ENCODE measurements at regions not wholly inside any gene's neighbourhood (a gene's known extent, or its start where the extent isn't known, plus 50 kb on each side); places are given as distances from the start of the nearest gene placed in this dataset.

GRCh38 chr6:50565004-50565403 is 148.3 kb upstream of the TFAP2D start:
- no peak for TF ChIP-seq CTCF (IDR thresholded peaks at IDR 0.05)
- TF ChIP-seq POLR2A (IDR thresholded peaks at IDR 0.05), result no peak
- no peak for TF ChIP-seq POLR2AphosphoS5 (IDR thresholded peaks at IDR 0.05)
